Neural crest cell (in vitro differentiated cells): ENCODE measurements at regions not wholly inside any gene's neighbourhood (a gene's known extent, or its start where the extent isn't known, plus 50 kb on each side); places are given as distances from the start of the nearest gene placed in this dataset.
A peak's percentile ranks its signal among the peaks of the same experiment; 100 is the strongest.

Experiments
- DNase-seq: peaks from one replicate; pipeline ENCODE4 v3.0.0; 2021; ENCODE audit warnings: low read depth, mixed read lengths, low spot score
- H3K27ac Mint-ChIP-seq: one replicate; pipeline ENCODE4 v1.8.0; 2021; ENCODE audit warnings: mild to moderate bottlenecking, mixed read lengths; ENCODE audit not compliant: unreplicated experiment
- H3K27me3 Mint-ChIP-seq: 2 replicates; pipeline ENCODE4 v1.8.0; 2021; ENCODE audit warnings: low read depth, mild to moderate bottlenecking, mixed read lengths
- H3K36me3 Mint-ChIP-seq: 2 replicates; pipeline ENCODE4 v1.8.0; 2021; ENCODE audit warnings: low read depth, mild to moderate bottlenecking, mixed read lengths
- H3K4me1 Mint-ChIP-seq: 2 replicates; pipeline ENCODE4 v1.8.0; 2021; ENCODE audit warnings: mixed read lengths
- H3K4me3 Mint-ChIP-seq: one replicate; pipeline ENCODE4 v1.8.0; 2021; ENCODE audit warnings: mild to moderate bottlenecking, mixed read lengths
- H3K9me3 Mint-ChIP-seq: 2 replicates; pipeline ENCODE4 v1.8.0; 2021; ENCODE audit warnings: mixed read lengths
- TF ChIP-seq, protein P1 (sequence below): fragments of 200-600 bp; sonication (generic); conservative IDR thresholded peaks from 2 replicates; pipeline ENCODE4 v1.5.0; 2021; ENCODE audit warnings: antibody characterized with exemption, mild to moderate bottlenecking

DNA sequence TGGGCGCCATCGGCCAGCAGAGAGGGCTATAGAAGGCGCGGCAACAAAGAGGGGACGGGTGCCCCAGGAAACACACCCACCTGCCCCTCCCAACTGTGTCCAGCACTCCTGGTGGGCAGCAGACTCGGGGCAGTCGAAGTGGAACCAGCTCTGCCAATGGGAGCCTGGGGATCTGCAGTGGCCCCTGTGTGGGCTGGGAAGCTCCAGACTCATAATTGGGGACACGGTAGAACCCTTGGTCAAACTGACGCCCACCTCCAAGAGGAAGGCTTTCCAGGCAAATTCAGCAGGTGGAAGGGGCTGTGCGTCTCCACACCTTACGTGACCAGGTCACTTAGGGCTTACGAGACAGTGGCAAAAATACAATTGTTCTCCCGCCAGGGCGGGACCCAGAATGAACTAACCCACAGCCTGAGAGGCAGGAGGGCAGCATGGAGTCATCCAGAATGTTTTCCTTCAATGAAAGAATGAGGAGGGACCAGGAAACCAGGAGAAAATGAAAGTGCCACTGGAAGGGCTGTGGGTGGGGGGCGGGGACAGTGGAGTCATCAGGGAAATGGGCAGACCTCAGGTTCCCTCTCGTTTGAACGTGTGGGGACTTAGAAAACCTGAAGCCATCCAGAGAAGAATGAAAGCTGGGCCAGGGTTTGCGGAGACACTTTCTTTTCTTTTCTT is 53.2 kb upstream of the SHANK2 start:
- no peak for DNase-seq
- TF ChIP-seq, protein P1, sequence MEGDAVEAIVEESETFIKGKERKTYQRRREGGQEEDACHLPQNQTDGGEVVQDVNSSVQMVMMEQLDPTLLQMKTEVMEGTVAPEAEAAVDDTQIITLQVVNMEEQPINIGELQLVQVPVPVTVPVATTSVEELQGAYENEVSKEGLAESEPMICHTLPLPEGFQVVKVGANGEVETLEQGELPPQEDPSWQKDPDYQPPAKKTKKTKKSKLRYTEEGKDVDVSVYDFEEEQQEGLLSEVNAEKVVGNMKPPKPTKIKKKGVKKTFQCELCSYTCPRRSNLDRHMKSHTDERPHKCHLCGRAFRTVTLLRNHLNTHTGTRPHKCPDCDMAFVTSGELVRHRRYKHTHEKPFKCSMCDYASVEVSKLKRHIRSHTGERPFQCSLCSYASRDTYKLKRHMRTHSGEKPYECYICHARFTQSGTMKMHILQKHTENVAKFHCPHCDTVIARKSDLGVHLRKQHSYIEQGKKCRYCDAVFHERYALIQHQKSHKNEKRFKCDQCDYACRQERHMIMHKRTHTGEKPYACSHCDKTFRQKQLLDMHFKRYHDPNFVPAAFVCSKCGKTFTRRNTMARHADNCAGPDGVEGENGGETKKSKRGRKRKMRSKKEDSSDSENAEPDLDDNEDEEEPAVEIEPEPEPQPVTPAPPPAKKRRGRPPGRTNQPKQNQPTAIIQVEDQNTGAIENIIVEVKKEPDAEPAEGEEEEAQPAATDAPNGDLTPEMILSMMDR: no peak

DNA sequence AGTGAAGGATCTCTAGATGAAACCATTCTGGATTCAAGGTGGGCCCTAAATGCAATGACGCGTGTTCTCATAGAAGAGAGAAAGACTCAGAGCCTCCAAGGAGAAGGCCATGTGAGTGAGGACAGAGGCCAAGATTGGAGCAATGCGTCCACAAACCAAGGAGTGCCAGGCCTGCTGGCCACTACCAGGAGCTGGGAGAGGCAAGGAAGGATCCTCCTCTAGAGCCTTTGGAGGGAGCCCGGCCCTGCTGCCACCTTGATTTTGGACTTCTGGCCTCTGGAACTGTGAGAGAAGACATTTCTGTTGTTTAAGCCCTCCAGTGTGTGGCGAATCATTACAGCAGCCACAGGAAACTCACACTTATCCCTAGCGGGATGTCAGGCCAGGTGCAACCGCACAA is 52.7 kb upstream of the SHANK2 start:
- TF ChIP-seq, protein P1: no peak
- Mint-ChIP-seq H3K4me3 (no peak overlapping the region), H3K9me3 (no peaks in the 10 kb centered on the region), H3K36me3 (no peaks in the 10 kb centered on the region), H3K4me1 (no peaks in the 10 kb centered on the region), H3K27ac (peak overlapping the region; percentile 43), H3K27me3 (peaks cover 3% of the 10 kb centered on the region)
- DNase-seq: no peak

More for the DNA sequence above, 53.2 kb upstream of the SHANK2 start:
- no peaks in the 10 kb centered on the region for H3K36me3 Mint-ChIP-seq
- H3K4me3 Mint-ChIP-seq: no peak overlapping the region
- no peak overlapping the region for H3K27ac Mint-ChIP-seq
- peaks cover 3% of the 10 kb centered on the region for H3K27me3 Mint-ChIP-seq
- no peaks in the 10 kb centered on the region for H3K4me1 Mint-ChIP-seq
- H3K9me3 Mint-ChIP-seq: no peaks in the 10 kb centered on the region

DNA sequence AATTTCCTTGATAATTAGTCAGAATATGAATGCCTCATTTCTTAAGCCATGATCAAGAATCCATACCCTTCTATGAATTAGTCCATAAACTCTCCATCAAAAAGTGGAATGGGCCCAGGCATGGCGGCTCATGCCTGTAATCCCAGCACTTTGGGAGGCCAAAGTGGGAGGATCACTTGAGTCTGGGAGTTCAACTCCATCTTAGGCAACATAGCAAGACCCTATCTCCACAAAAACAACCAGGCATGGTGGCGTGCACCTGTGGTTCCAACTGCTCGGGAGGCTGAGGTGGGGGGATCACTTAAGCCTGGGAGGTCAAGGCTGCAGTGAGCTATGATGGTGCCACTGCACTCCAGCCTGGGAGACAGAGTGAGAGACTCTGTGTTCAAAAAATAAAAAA is 52.1 kb upstream of the SHANK2 start:
- no peak for DNase-seq

DNA sequence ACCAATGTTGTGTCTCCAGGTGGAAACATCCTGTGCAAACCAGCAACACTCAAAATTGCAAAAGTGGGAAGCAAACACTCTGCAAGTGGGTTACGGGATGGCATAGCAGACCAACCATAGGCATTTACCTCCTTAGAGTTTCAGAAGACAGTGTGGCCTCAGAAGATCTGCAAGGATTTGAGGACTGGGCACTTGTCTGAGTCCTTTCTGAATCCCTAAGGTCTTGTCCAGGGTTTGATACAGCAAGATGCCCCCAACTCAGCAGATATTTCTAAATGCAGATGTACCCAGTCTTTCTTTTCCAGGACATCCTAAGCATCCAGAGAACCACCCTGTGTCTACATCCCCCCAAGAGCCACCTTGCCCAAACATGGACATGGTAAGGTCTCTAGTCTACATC is 51.7 kb upstream of the SHANK2 start:
- no peak for DNase-seq
- no peaks in the 10 kb centered on the region for H3K4me1 Mint-ChIP-seq
- H3K9me3 Mint-ChIP-seq: no peaks in the 10 kb centered on the region
- no peak overlapping the region for H3K4me3 Mint-ChIP-seq
- H3K27ac Mint-ChIP-seq: no peak overlapping the region
- H3K36me3 Mint-ChIP-seq: no peaks in the 10 kb centered on the region
- peaks cover 3% of the 10 kb centered on the region for H3K27me3 Mint-ChIP-seq
- TF ChIP-seq, protein P1: no peak

More for the DNA sequence above, 52.1 kb upstream of the SHANK2 start:
- Mint-ChIP-seq H3K27ac (no peak overlapping the region), H3K27me3 (peaks cover 3% of the 10 kb centered on the region), H3K36me3 (no peaks in the 10 kb centered on the region), H3K4me1 (no peaks in the 10 kb centered on the region), H3K4me3 (no peak overlapping the region), H3K9me3 (no peaks in the 10 kb centered on the region)
- TF ChIP-seq, protein P1: no peak

DNA sequence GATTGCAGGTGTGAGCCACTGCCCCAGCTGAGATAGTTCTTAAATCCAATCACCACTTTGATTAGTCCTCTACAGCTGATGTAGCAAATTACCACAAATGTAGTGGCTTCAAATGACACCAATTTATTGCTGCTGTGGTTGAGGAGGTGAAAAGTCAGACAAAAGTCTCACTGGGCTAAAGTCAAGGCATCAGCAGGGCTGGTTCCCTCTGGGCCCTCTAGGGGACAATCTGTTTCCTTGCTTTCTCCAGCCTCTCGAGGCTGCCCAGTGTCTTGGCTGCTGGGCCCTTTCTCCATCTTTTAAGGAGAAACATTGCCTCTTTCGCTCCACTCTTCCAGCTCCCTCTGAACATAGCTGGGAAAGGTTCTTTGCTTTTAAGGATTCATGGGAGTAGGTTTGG is 50.5 kb upstream of the SHANK2 start:
- TF ChIP-seq, protein P1: no peak
- Mint-ChIP-seq H3K4me1 (no peaks in the 10 kb centered on the region), H3K27me3 (peaks cover 3% of the 10 kb centered on the region), H3K36me3 (no peaks in the 10 kb centered on the region), H3K4me3 (no peak overlapping the region), H3K27ac (no peak overlapping the region), H3K9me3 (no peaks in the 10 kb centered on the region)
- DNase-seq: no peak
